Mesendoderm (in vitro differentiated cells): ENCODE measurements at regions not wholly inside any gene's neighbourhood (a gene's known extent, or its start where the extent isn't known, plus 50 kb on each side); places are given as distances from the start of the nearest gene placed in this dataset.

Experiments
- DNase-seq: peaks from one replicate; pipeline ENCODE4 v3.0.0; 2013
- H2AK5ac ChIP-seq: 2 replicates; pipeline ENCODE4 v1.6.1; 2013; ENCODE audit warnings: low read length, inconsistent platforms
- H2BK120ac ChIP-seq: 2 replicates; pipeline ENCODE4 v1.6.1; 2013; ENCODE audit warnings: low read depth, mild to moderate bottlenecking, low read length, moderate library complexity, mixed read lengths
- H2BK15ac ChIP-seq: replicated peaks from 2 replicates; pipeline ENCODE4 v1.6.1; 2013; ENCODE audit warnings: low read depth, mild to moderate bottlenecking, moderate library complexity
- H2BK5ac ChIP-seq: 2 replicates; pipeline ENCODE4 v1.6.1; 2013; ENCODE audit warnings: low read length, inconsistent platforms
- H3K18ac ChIP-seq: 2 replicates; pipeline ENCODE4 v1.6.1; 2013; ENCODE audit warnings: mild to moderate bottlenecking, low read length, mixed read lengths
- H3K23ac ChIP-seq: one replicate; pipeline ENCODE4 v1.6.1; 2013; ENCODE audit warnings: low read length
- H3K27ac ChIP-seq: 2 replicates; pipeline ENCODE4 v1.5.1; 2013; ENCODE audit warnings: low read depth, mild to moderate bottlenecking, inconsistent platforms, low read length, moderate library complexity
- H3K27me3 ChIP-seq: 2 replicates; pipeline ENCODE4 v1.6.1; 2013; ENCODE audit warnings: low read length, control low read depth, mild to moderate bottlenecking, inconsistent platforms; ENCODE audit not compliant: insufficient read depth, poor library complexity
- H3K36me3 ChIP-seq: 2 replicates; pipeline ENCODE4 v1.6.1; 2013; ENCODE audit warnings: low read length, inconsistent platforms; ENCODE audit not compliant: control insufficient read depth, insufficient read depth
- H3K4ac ChIP-seq: one replicate; pipeline ENCODE4 v1.6.1; 2013; ENCODE audit warnings: low read depth, mild to moderate bottlenecking, low read length, moderate library complexity
- H3K4me1 ChIP-seq: 2 replicates; pipeline ENCODE4 v1.6.1; 2013; ENCODE audit warnings: low read depth, low read length, inconsistent platforms; ENCODE audit not compliant: control insufficient read depth
- H3K4me2 ChIP-seq: 2 replicates; pipeline ENCODE4 v1.6.1; 2013; ENCODE audit warnings: low read length
- H3K4me3 ChIP-seq: 2 replicates; pipeline ENCODE4 v1.5.1; 2013; ENCODE audit warnings: mild to moderate bottlenecking, low read length
- H3K56ac ChIP-seq: one replicate; pipeline ENCODE4 v1.6.1; 2013; ENCODE audit warnings: low read length
- H3K79me1 ChIP-seq: 2 replicates; pipeline ENCODE4 v1.6.1; 2013; ENCODE audit warnings: low read length, inconsistent platforms
- H3K79me2 ChIP-seq: 2 replicates; pipeline ENCODE4 v1.6.1; 2013; ENCODE audit warnings: mild to moderate bottlenecking, low read length; ENCODE audit not compliant: control insufficient read depth, insufficient read depth
- H3K9ac ChIP-seq: 2 replicates; pipeline ENCODE4 v1.6.1; 2013; ENCODE audit warnings: low read length, inconsistent platforms
- H4K5ac ChIP-seq: one replicate; pipeline ENCODE4 v1.6.1; 2013; ENCODE audit warnings: low read length
- H4K8ac ChIP-seq: one replicate; pipeline ENCODE4 v1.6.1; 2013; ENCODE audit warnings: low read depth, mild to moderate bottlenecking, control low read depth, low read length, moderate library complexity
- WGBS: extraction: QIAGEN DNeasy Blood & Tissue Kit; methylation state at CpG from one replicate; pipeline ENCODE4 v1.1.7; 2013; ENCODE audit warnings: low lambda C conversion rate, missing lambda C conversion rate; ENCODE audit not compliant: insufficient coverage; ENCODE audit errors: extremely low coverage; 5-methylcytosine and 5-hydroxymethylcytosine counted together

GRCh38 chr19:8926341-8926740, 83.9 kb downstream of the MUC16 start:
- Histone ChIP-seq H2AK5ac (no peak overlapping the region), H3K79me2 (no peaks in the 10 kb centered on the region), H3K27me3 (no peaks in the 10 kb centered on the region), H3K18ac (no peak overlapping the region), H4K8ac (no peak overlapping the region), H3K36me3 (no peaks in the 10 kb centered on the region), H4K5ac (no peak overlapping the region), H3K79me1 (no peaks in the 10 kb centered on the region), H3K4me3 (no peak overlapping the region), H3K4me1 (no peaks in the 10 kb centered on the region), H2BK5ac (no peak overlapping the region), H2BK15ac (no peak overlapping the region), H3K4ac (no peak overlapping the region), H3K4me2 (no peak overlapping the region), H2BK120ac (no peak overlapping the region), H3K9ac (no peak overlapping the region), H3K27ac (no peak overlapping the region), H3K23ac (no peak overlapping the region), H3K56ac (no peak overlapping the region)
- WGBS = no CpG with 5 or more reads among the region's 6 CpGs
- DNase-seq = no peak

GRCh38 chr19:8935460-8935859, 74.7 kb downstream of the MUC16 start:
- H3K56ac ChIP-seq = no peak overlapping the region
- H3K18ac ChIP-seq = no peak overlapping the region
- no peak overlapping the region for H3K9ac ChIP-seq
- H2BK120ac ChIP-seq = no peak overlapping the region
- H3K79me2 ChIP-seq = no peaks in the 10 kb centered on the region
- H3K23ac ChIP-seq = no peak overlapping the region
- H3K4ac ChIP-seq = no peak overlapping the region
- no peaks in the 10 kb centered on the region for H3K79me1 ChIP-seq
- H2AK5ac ChIP-seq = no peak overlapping the region
- H3K4me3 ChIP-seq = no peak overlapping the region
- no peaks in the 10 kb centered on the region for H3K36me3 ChIP-seq
- no peaks in the 10 kb centered on the region for H3K4me1 ChIP-seq
- no peak overlapping the region for H4K5ac ChIP-seq
- H4K8ac ChIP-seq = no peak overlapping the region
- H2BK15ac ChIP-seq = no peak overlapping the region
- no peak for DNase-seq
- no peak overlapping the region for H3K27ac ChIP-seq
- H3K4me2 ChIP-seq = no peak overlapping the region
- H2BK5ac ChIP-seq = no peak overlapping the region
- H3K27me3 ChIP-seq = no peaks in the 10 kb centered on the region

GRCh38 chr19:8938576-8938975, 71.6 kb downstream of the MUC16 start:
- no peak overlapping the region for H2BK15ac ChIP-seq
- no peaks in the 10 kb centered on the region for H3K79me1 ChIP-seq
- no peak overlapping the region for H3K4me3 ChIP-seq
- no peak for DNase-seq
- no peak overlapping the region for H3K18ac ChIP-seq
- no peak overlapping the region for H4K8ac ChIP-seq
- no peaks in the 10 kb centered on the region for H3K4me1 ChIP-seq
- H3K79me2 ChIP-seq = no peaks in the 10 kb centered on the region
- no peak overlapping the region for H3K9ac ChIP-seq
- no peak overlapping the region for H4K5ac ChIP-seq
- no peaks in the 10 kb centered on the region for H3K36me3 ChIP-seq
- no peak overlapping the region for H3K23ac ChIP-seq
- no peak overlapping the region for H2BK120ac ChIP-seq
- no peak overlapping the region for H3K4ac ChIP-seq
- no CpG with 5 or more reads among the region's 4 CpGs for WGBS
- no peak overlapping the region for H3K4me2 ChIP-seq
- no peak overlapping the region for H3K56ac ChIP-seq
- H2AK5ac ChIP-seq = no peak overlapping the region
- H3K27me3 ChIP-seq = no peaks in the 10 kb centered on the region
- no peak overlapping the region for H2BK5ac ChIP-seq
- H3K27ac ChIP-seq = no peak overlapping the region
